ENCODE measurements at regions not wholly inside any gene's neighbourhood (a gene's known extent, or its start where the extent isn't known, plus 50 kb on each side); places are given as distances from the start of the nearest gene placed in this dataset.

DNA sequence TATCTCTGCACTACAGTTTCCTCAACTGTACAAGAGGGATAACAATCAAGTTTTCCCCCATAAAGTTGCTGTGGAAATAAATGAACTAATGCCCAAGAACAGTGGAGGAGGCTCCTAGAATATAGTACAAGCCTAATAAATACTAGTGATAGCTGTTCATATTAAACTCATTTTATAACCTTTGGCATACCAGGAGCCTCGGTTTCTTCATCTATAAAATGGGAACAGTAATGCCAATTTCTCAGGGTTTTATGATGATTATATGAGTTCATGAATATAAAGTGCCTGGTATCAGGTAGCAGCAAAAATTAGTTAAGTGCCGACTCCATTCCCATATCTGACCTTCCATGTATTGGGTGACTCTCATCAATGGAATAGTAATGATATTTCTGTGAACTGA lies 311.1 kb upstream of the MAF start:
- no peak overlapping the region for H3K4me2 ChIP-seq (ENCODE audit: insufficient read depth, insufficient read length, low read length)
- Mint-ChIP-seq H3K27me3 (ENCODE audit: low read depth) (peaks cover 3% of the 10 kb centered on the region; the same call in 1 of the 2 replicates), H3K4me1 (peaks cover 7 to 8% of the 10 kb centered on the region in 2 experiments; a peak in 3 of 4 replicates), H3K27ac (no peak overlapping the region), H3K36me3 (ENCODE audit: insufficient read depth in 1 of 3, low read depth in 3 of 3) (no peaks in the 10 kb centered on the region), H3K9me3 (no peaks in the 10 kb centered on the region), H3K4me3 (no peak overlapping the region)
- no peak overlapping the region for H3K23ac ChIP-seq (ENCODE audit: insufficient read length, low read depth, low read length)
- no peak overlapping the region for H3K9ac ChIP-seq (ENCODE audit: extremely low read depth, insufficient read length, low read length)
- no peak overlapping the region for H3T11ph ChIP-seq (ENCODE audit: low read length)
- no peaks in the 10 kb centered on the region for H3K23me2 ChIP-seq (ENCODE audit: insufficient read length, low read depth, low read length, poor library complexity, severe bottlenecking)
- H3K79me1 ChIP-seq (ENCODE audit: insufficient read depth, low read depth, low read length, poor library complexity, severe bottlenecking), result no peaks in the 10 kb centered on the region
- H3K18ac ChIP-seq (ENCODE audit: insufficient read length, low read depth, low read length), result no peak overlapping the region
- H3K27ac ChIP-seq (ENCODE audit: insufficient read length, low read depth, low read length), result no peak overlapping the region
- H4K5ac ChIP-seq (ENCODE audit: insufficient read length, low read depth, low read length), result no peak overlapping the region
- H2BK15ac ChIP-seq (ENCODE audit: low read depth, low read length), result no peak overlapping the region
- H2BK120ac ChIP-seq (ENCODE audit: low read depth, low read length, poor library complexity, severe bottlenecking), result no peak overlapping the region
- WGBS (ENCODE audit: extremely low coverage, insufficient read length, low lambda C conversion rate), result no CpG with 5 or more reads among the region's 2 CpGs
- H2AK5ac ChIP-seq (ENCODE audit: insufficient read length, low read length), result no peak overlapping the region
- H4K20me1 ChIP-seq (ENCODE audit: control insufficient read depth, insufficient read depth, insufficient read length), result no peaks in the 10 kb centered on the region
- no peak overlapping the region for H2AFZ ChIP-seq (ENCODE audit: low read length)
- no peak for DNase-seq
- no peaks in the 10 kb centered on the region for H3K79me2 ChIP-seq (ENCODE audit: insufficient read depth, low read length)
- H3K4me1 ChIP-seq (ENCODE audit: insufficient read depth, low read length), result no peaks in the 10 kb centered on the region; the same call in 1 of the 2 replicates
- H2BK12ac ChIP-seq (ENCODE audit: insufficient read length, low read depth, low read length), result no peak overlapping the region
- no peak overlapping the region for H4K8ac ChIP-seq (replicated peaks; ENCODE audit: insufficient read length, low read depth, low read length)
- H3K56ac ChIP-seq (ENCODE audit: insufficient read length, low read depth, low read length), result no peak overlapping the region
- H3K9me3 ChIP-seq (ENCODE audit: control insufficient read depth, low read depth, low read length), result no peaks in the 10 kb centered on the region
- no peak overlapping the region for H2BK5ac ChIP-seq (ENCODE audit: insufficient read length, low read length)
- no peak overlapping the region for H2BK20ac ChIP-seq (ENCODE audit: low read depth, low read length, poor library complexity, severe bottlenecking)
- H4K91ac ChIP-seq (ENCODE audit: insufficient read length, low read depth, low read length), result no peak overlapping the region
- H3K4ac ChIP-seq (ENCODE audit: low read depth, low read length), result no peak overlapping the region
- no peak overlapping the region for H3K14ac ChIP-seq (ENCODE audit: insufficient read depth, low read length)
- no peaks in the 10 kb centered on the region; the same call in 1 of the 2 replicates for H3K27me3 ChIP-seq (ENCODE audit: insufficient read depth, low read length)
- TF ChIP-seq, protein P1, sequence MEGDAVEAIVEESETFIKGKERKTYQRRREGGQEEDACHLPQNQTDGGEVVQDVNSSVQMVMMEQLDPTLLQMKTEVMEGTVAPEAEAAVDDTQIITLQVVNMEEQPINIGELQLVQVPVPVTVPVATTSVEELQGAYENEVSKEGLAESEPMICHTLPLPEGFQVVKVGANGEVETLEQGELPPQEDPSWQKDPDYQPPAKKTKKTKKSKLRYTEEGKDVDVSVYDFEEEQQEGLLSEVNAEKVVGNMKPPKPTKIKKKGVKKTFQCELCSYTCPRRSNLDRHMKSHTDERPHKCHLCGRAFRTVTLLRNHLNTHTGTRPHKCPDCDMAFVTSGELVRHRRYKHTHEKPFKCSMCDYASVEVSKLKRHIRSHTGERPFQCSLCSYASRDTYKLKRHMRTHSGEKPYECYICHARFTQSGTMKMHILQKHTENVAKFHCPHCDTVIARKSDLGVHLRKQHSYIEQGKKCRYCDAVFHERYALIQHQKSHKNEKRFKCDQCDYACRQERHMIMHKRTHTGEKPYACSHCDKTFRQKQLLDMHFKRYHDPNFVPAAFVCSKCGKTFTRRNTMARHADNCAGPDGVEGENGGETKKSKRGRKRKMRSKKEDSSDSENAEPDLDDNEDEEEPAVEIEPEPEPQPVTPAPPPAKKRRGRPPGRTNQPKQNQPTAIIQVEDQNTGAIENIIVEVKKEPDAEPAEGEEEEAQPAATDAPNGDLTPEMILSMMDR (conservative IDR thresholded peaks at IDR 0.05), result no peak

Measured in H9 (cell line).